GM21723 (cell line): ENCODE measurements at regions not wholly inside any gene's neighbourhood (a gene's known extent, or its start where the extent isn't known, plus 50 kb on each side); places are given as distances from the start of the nearest gene placed in this dataset.
"Not testable (repeated sequence)": the region's sequence is repeated elsewhere in the genome, so short reads cannot be mapped to it uniquely, and the experiment has no call there.

Experiments
- ATAC-seq: cut with Tn5 transposase; IDR thresholded peaks from one replicate; pipeline ENCODE4 v1.9.1; 2021; ENCODE audit warnings: mild to moderate bottlenecking, moderate library complexity; ENCODE audit not compliant: unreplicated experiment

- no peak for ATAC-seq
Observed at GRCh38 chr4:11069083-11069482, 359.6 kb downstream of the HS3ST1 start.

- ATAC-seq, result not testable (repeated sequence)
Observed at GRCh38 chr4:11066584-11066983, 362.1 kb downstream of the HS3ST1 start.

DNA sequence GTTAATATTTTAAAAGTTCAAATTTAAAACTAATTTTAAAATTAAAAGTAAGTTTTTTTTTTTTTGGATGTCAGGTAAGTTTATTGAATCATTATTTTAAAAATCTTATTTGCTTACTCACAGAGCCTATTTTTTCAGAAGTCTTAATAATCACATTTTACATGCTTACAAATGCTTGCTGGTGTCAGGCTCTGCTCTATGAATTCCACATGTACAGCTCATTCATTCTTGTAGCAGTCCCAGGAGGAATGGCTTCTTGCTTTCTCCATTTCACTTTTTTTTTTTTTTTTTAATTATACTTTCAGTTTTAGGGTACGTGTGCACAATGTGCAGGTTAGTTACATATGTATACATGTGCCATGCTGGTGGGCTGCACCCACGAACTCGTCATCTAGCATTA lies 368.1 kb downstream of the HS3ST1 start:
- not testable (repeated sequence) for ATAC-seq

DNA sequence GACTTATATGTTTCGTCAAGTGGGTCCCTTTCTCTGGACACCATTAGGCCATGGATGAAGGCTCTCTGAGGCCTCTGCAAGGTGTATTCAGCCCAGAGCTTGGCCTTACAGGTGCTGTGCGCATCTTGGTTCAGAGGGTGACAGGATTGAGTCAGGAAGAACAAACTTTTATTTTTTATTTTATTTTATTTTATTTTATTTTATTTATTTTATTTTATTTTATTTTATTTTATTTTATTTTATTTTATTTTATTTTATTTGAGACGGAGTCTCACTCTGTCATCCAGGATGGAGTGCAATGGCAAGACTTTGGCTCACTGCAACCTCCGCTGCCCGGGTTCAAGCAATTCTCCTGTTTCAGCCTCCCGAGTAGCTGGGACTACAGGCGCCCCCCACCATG lies 370.4 kb upstream of the CLNK start:
- ATAC-seq, result not testable (repeated sequence)

GRCh38 chr4:11053601-11054220 lies 369.1 kb upstream of the CLNK start:
- no peak for ATAC-seq

- ATAC-seq, result no peak
Observed at GRCh38 chr4:11051181-11051580, 366.6 kb upstream of the CLNK start.

GRCh38 chr4:11050766-11051165 lies 366.2 kb upstream of the CLNK start:
- no peak for ATAC-seq

- no peak for ATAC-seq
Observed at GRCh38 chr4:11049001-11049400, 364.4 kb upstream of the CLNK start.

DNA sequence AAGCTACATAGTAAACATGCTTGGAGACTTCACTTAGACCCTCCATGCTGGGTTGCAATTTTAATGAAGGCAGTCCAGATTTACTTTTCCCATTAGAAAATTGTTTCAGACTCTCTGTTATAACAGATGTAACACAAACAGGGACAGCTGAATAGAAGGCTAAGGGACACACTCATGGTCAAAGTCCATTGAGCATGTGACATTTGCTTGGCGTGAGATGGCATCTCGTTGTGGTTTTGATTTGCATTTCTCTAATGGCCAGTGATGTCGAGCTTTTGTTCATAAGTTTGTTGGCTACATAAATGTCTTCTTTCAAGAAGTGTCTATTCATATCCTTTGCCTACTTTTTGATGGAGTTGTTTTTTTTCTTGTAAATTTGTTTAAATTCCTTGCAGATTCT lies 358.2 kb upstream of the CLNK start:
- ATAC-seq, result no peak

- no peak for ATAC-seq
Observed at GRCh38 chr4:11039634-11040131, 355.1 kb upstream of the CLNK start.

- no peak for ATAC-seq
Observed at GRCh38 chr4:11038926-11039325, 354.4 kb upstream of the CLNK start.

GRCh38 chr4:11037637-11038036 lies 353.1 kb upstream of the CLNK start:
- no peak for ATAC-seq

DNA sequence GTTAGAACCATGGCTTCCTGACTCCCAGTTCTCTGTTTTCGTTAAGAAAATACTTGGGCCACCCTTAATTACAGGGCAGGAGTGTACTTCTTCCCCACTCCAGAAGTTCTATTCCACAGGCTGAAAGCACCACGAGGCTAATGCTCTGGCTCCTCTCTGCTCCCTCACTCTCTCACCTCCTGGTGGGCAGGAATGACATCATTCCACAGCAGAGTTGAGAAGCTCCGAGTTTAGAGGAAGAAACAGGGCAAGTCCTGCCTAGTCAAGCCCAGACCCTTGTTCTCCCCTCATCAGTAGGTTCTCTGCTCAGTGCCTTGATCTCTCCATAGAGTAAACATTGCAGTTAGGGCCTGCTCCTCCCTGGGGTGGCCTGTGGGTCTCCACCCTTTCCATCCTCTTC lies 343.8 kb upstream of the CLNK start:
- no peak for ATAC-seq

GRCh38 chr4:11021333-11021732 lies 336.8 kb upstream of the CLNK start:
- no peak for ATAC-seq

DNA sequence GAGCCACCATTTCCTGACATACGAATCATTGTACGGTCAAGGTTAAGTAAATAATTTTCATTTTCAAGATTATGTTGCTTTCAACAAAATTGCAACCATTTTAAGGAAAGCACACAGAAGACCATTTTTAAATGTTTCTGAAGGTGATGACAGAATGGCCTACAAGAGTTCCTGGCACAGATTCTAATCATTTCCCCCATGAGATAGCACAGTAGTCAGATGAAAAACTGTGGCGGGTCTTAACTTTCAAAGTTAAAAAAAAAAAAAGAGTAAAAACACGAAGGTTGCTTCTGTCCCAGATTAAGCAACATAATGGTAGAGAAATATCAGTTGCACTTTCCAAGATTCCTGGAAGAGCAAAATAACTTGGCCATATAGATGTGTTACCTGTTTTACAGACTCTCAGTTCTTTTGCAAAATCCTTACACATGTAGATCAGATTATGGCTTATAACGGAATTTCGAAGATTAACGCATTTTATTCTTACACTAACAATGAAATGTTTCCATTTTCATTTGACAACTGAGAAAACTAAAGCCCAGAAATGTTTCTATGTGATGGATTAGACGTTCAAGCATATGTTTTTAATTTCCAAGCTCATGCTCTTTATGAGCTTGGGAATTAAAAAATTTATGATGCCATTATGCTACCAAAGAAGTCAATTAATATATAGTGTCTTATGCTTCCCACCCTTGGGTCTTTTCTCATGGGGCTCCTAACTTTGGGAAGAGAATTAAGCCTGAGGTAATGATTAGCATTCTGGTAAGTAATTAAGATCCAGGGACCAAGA lies 335.1 kb upstream of the CLNK start:
- ATAC-seq, result no peak

DNA sequence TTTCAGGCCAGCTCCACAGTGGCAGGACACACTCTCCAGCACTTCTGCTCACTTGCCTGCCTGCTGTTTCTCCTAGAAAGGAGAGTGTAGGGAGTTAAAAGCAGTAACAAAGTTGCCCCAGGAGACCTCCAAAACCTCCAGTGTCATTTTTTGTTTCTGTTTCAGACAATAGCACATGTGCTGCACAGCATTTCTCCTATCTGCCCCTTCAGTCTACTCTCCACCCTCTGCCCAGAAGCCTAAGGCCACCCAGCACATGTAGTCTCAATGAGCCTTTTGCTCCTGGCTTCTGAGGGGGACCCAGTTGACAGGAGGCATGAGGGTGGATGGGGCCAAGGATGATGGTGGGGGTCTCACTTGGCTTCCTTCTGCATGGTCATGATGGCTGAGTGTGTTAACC lies 329.6 kb upstream of the CLNK start:
- ATAC-seq, result no peak

- ATAC-seq, result no peak
Observed at GRCh38 chr4:11013094-11013664, 328.6 kb upstream of the CLNK start.

- no peak for ATAC-seq
Observed at GRCh38 chr4:11011249-11011648, 326.7 kb upstream of the CLNK start.

DNA sequence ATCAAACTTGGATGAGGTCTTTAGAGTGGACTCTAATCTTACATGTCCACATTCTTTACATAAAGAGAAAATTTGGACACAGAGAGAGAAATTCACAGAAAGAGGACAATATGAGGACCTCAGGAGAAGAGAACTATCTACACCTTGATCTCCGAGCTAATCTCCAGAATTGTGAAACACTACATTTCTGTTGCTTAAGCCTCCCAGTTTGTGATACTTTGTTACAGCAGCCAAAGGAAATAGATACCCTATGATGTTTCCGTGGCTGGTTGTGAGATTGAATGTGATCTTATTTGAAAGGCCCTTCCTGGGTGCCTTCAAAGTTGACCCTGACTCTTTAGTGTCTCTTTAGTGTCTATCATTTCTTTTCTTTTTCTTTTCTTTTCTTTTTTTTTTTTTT lies 326.1 kb upstream of the CLNK start:
- no peak for ATAC-seq

GRCh38 chr4:11009281-11009680 lies 324.7 kb upstream of the CLNK start:
- no peak for ATAC-seq

DNA sequence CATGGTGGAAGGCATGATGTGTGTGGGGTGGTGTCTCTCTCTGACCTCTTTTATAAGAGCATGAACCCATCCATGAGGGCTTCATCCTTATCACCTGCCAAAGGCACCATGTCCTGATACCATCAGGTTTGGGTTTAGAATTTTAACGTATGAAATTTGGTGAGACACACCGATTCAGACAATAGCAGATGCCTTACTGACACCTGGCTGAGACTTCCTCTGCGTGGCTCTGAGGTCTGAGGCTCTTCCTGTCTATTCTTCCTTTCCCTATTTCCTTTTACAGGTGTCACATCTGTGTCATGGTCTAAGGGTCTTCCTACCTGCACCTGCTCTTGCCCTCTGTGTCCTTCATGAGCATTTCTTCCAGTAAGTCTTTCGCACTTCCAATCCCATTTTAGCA lies 320.7 kb upstream of the CLNK start:
- no peak for ATAC-seq

DNA sequence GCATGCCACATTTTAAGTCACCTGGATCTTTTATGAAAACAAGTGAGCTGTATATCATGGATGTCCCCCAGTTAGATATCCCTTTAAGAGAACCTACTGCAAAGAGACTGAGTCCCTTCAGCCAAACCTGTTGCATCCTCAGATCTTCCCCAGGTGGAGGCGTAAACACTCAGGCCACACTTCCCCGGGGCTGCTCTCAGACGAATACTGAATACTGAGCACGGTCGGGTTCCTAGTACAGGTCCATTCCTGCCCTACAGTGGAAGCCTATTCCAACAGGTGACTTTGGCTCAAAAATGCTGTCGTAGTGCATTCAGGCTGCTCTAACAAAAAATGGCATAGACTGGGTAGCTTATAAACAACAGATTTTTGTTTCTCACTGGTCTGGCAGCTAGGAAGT lies 320.2 kb upstream of the CLNK start:
- no peak for ATAC-seq
